SKM-1 (cell line): ENCODE measurements at regions not wholly inside any gene's neighbourhood (a gene's known extent, or its start where the extent isn't known, plus 50 kb on each side); places are given as distances from the start of the nearest gene placed in this dataset.
"Not testable (repeated sequence)": the region's sequence is repeated elsewhere in the genome, so short reads cannot be mapped to it uniquely, and the experiment has no call there.

ENCODE experiments used
- DNase-seq: peaks from one replicate; lab custom pipeline; 2025; ENCODE audit not compliant: unreplicated experiment; lab: John Stamatoyannopoulos, UW

DNA sequence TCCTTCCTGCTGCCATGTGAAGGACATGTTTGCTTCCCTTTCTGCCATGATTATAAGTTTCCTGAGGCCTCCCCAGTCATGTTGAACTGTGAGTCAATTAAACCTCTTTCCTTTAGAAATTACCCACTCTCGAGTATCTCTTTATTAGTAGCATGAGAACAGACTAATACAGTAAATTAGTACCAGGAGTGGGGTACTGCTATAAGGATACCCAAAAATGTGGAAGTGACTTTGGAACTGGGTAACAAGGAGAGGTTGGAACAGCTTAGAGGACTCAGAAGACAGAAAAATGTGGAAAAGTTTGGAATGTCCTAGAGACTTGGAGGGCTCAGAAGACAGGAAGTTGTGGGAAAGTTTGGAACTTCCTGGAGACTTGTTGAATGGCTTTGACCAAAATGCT, 283.0 kb upstream of the DEPDC1 start:
- not testable (repeated sequence) for DNase-seq

DNA sequence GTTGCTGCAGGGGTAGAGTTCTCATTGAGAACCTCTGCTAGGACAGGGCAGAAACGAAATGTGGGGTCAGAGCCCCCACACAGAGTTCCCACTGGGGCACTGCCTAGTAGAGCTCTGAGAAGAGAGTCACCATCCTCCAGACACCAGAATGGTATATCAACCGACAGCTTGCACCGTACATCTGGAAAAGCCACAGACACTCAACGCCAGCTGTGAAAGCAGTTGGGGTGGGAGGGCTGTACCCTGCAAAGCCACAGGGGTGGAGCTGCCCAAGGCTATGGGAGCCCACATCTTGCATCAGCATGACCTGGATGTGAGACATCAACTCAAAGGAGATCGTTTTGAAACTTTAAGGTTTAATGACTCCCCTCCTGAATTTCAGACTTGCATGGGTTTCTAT, 284.0 kb upstream of the DEPDC1 start:
- DNase-seq = no peak

DNA sequence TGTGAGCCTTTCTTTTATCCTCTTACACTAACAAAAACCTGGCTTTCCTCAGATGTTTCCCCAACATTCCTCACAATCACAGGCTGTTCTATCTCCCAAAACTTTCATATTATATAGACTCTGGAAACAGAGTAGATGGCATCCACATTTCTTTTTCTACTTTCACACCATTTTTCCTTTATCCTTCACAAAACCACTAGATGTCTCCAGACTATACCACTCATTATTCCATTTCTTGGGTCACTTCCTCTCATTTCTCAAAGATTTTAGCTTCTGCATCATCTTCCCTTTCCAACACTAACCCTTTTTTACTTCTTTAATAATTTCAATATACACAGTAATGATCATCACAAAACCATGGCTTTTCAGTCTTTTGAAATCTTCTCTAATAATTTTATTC, 286.0 kb upstream of the DEPDC1 start:
- no peak for DNase-seq

DNA sequence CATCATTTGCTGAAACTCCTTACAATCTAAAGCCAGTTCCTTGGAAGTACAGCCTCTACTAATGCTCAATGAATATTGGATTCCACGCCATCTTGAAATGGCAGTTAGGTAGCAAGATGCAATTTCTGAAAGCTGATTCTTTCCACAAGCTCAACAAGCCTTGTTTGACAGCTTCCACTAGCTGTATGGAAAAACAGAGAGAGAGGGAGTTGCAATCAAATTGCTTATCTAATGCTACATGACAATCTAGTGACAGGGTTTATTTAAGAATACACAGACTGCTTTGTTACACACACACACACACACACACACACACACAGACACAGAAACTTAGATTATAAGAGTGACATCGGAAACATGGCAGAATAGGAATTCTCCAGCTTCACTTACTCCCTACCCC, 288.4 kb upstream of the DEPDC1 start:
- DNase-seq = no peak

DNA sequence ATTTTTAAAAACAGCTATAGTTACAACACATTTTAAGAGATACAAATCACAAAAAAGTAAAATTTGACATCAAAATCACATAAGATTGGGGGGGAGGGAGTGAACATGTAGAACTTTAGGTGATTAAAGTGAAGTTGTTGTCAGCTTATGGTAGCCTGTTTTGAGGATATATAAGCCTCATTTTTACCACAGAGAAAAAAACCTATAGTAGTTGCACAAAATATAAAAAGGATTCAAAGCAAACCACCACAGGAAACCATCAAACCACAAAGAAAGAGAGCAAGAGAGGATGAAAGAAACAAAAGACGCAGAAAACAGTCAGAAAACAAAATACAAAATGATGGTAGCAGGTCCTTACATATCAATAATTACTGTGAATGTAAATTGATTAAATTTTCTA, 291.9 kb upstream of the DEPDC1 start:
- DNase-seq = no peak

DNA sequence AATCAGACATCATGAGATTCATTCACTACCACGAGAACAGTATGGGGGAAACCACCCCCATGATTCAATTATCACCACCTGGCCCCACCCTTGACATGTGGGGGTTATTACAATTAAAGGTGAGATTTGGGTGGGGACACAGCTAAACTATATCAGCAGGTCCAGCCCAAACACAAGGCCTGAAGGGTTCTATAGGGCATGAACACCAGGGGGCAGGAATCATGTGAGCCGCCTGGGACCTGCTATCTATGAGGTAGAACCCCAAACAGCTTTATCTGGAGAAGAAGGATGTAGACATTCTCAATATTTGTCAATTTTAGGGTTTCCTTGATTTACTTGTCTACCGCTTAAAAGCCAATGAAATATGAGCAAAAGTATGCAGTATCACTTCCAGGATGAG, 294.9 kb upstream of the DEPDC1 start:
- DNase-seq = no peak

DNA sequence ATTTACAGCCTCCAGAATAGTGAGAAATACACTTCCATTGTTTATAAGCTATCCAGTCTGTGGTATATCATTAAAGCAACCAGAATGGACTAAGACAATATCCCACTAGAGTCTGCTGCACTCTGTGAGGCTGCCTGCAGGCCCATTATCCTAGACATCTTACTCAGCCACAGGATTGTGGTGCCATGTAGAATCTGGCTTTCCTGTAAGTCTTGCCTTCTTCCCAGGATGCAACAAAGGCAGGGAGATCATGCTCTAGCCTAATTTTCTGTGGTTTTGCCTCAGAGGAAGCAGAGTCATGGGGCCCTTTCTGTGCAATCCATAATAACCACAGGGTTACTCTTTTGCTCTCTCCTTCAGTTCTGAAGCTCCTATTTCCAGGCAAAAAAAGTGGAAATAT, 299.1 kb upstream of the DEPDC1 start:
- DNase-seq = no peak

DNA sequence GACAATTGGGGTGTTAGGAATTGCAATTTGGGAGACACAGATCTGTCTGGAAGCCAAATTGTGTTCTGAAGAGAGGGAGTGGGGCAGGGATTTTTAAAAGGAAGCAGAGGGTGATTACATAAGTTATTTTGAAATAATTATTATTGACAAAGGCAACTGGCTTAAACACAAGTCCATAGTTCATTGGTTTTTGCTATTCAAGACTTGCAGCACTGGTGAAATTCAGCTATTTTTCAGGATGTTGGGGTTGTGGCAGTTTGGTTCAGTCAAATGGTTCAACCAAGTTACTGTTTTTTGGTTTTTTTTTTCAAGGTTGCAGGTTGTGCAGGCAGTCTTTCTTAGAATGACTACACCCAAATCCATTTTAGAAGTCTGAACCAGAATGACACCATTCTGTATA, 300.0 kb upstream of the DEPDC1 start:
- DNase-seq = no peak

DNA sequence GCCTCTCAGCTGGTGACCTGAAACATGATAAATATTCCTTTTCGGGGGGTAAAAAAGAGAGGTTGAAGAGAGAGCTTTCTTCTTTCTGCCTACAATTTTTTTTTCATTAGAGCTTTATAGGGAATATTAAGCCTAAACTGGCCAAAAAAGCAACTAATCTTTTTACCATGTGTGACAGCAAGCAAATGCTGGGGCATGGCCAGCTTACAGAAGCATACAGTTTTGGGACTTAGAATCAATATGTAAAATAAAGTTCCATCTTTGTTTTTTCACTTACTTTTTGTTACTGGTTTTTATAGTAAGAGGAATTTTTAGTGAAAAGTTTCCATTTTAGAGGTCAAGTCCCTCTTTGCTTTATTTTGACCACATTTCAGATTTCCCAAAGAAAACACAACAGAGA, 301.2 kb upstream of the DEPDC1 start:
- DNase-seq = no peak

DNA sequence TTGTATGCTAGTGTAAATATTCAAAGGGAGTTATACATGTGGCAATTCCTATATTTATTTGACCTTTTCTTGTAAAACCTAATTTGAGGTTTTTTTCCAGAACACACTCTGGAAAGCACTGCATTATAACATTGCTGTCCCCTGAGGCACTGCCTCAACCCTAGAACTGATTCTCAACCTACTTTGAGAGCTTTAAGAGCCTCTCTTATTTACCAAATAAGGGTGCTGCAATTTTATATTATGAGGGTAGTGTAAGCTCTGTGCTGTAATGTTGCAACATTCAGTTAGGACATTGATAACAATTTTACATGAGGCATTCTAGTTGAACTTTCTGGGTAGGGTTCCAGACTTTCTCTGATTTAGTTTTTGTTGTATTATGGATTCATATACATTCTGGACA, 302.2 kb upstream of the DEPDC1 start:
- no peak for DNase-seq

DNA sequence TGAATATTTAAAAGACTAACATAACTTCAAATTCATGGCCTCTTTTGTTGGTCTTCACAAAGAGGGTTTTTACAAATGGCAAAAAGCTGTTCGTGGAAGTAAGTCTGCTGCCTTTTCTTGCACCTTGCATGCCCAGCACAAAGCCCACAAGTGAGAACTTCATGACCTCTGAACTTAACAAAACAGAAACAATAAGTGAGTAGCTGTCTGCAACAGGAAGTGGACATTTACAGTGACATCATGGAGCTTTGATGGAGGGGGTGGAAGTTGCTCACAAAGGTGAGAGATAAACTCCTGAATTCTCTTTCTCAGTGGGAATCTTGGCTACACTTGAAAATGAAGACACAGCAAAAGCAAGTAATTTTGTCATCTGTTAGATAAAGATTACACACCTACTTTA, 303.3 kb upstream of the DEPDC1 start:
- DNase-seq = no peak

DNA sequence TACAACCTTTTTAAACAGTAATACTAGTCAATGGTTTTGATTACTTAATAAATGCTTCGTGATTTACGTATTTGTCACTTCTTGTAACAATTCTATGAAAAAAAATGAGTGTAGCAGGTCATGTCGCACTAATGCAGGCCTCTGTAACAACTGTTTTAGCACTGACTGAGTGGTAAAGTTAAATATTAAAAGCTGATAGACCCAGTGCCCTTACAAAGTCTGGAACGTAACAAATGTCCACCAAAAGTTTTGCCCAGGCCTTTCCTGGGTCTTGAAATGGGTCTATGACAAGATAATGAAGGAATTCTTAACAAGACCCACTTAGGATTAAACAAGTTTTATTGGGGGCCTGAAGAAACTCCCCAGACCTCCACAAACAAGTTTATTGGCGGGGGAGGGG, 304.6 kb upstream of the DEPDC1 start:
- no peak for DNase-seq

DNA sequence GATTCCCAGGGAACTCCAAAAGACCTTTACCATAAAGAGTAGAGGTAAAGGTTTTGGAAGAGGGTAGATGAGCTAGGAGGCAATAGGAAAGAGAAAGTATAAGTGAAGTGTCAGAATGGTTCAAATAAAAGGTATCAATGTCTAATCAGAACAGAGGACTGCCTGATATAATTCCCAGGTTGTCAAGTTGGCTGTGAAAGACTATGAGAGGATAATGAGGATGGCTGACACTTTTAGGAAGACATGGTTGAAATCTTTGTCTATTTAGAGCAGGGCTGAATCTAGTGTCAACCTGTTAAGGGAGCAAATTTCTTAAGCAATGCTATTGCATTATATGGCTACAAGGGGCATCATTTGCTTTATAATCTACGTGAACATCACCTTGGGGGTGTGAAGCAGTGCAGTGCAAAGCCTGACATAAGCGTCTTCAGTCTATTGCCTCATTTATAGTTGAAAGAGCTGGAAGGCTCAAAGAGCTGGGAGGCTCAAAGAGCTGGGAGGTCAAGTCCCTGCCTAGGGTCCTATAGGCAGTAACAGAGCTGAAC, 308.3 kb upstream of the DEPDC1 start:
- no peak for DNase-seq

DNA sequence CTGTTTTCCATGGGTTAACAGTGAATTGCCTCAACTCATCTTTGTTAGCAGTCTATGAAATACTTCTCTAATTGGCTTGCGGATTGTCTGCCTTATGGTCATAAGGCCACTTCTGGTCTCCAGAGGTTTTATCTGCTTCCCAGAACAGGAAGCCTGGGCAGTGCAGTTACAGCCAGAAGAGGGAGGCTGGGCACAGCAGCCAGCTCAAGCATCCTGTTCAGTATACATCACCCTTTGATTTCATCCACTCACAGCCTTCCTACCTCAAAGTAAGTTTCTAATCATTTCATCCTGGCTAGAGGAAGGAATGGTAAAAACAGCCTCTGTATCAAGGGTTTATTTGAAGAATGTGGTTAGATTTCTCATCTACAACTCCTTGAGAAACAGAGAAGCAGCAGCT, 311.5 kb upstream of the DEPDC1 start:
- DNase-seq = no peak

DNA sequence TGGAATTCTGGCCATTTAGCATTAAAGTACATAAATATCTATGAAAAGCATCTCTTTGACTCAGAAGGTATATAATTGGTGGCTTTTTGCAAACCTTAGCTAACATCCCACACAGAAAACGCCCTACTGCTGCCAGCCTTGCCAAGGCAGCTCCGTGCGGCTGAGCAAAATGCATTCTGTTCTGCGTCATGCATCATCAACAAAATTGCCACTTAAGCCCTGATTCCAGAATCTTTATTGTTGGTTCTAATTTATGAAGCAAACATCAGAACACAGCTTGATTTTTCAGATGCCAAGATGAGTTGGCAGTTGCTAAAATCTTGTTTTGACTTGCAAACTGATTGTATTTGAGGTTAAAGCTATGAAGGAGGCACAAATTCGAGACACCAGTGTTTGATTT, 314.9 kb upstream of the DEPDC1 start:
- DNase-seq = no peak

DNA sequence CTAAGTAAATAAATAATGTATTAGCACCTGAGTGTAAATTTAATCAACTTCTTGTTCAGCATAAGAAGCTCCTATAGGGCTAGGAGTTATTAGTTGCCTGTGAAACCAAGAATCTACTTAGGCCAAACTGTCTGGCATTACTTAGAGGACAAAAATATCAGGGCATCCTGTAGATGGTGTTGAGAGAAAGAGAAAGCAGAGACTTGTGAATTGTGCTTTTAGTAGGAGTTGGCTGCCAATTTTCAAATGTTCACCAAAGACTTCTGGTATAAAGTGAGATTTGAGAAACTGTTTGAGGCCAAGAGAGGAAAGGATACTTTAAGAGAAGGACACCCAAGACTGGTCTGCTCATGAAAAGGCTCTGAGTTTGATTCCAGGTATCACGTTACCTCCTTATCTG, 315.5 kb upstream of the DEPDC1 start:
- DNase-seq = no peak

DNA sequence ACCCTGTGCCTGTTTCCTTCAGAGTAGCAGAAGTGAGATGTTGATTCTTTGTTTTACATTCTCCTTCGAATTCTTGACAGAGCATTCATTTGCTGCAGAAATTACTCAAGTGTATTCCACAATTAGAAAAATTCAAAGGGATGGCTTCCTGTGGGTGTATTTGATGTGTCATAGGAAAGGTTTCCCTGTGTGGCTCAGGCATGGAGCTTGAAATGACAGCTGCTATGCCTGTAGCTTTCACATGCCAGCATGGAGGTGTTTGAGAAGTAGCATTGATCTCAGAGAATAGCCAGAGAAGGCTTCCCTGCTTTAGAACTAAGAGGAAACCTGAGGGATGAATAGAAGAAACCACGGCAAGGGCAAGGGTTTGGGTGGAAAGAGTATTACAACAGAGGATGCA, 317.2 kb upstream of the DEPDC1 start:
- no peak for DNase-seq

DNA sequence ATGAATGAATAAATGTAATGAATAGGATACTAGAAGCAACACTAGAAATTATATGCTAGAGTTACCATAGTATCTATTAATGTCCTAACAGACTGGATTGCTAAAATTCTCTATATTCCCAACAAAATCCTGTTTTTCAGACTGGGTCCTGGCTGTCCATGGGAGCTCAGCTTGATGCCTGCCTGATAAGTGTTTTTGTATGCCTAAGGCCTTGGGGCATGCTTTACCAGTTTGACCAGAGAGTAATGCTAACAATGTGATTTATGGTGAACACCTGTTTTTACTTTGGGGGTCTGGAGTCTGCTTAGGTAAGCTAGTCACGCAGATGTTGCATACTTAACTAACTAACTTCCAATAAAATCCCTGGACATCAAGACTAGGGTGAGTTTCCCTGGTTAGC, 318.8 kb upstream of the DEPDC1 start:
- DNase-seq = no peak

DNA sequence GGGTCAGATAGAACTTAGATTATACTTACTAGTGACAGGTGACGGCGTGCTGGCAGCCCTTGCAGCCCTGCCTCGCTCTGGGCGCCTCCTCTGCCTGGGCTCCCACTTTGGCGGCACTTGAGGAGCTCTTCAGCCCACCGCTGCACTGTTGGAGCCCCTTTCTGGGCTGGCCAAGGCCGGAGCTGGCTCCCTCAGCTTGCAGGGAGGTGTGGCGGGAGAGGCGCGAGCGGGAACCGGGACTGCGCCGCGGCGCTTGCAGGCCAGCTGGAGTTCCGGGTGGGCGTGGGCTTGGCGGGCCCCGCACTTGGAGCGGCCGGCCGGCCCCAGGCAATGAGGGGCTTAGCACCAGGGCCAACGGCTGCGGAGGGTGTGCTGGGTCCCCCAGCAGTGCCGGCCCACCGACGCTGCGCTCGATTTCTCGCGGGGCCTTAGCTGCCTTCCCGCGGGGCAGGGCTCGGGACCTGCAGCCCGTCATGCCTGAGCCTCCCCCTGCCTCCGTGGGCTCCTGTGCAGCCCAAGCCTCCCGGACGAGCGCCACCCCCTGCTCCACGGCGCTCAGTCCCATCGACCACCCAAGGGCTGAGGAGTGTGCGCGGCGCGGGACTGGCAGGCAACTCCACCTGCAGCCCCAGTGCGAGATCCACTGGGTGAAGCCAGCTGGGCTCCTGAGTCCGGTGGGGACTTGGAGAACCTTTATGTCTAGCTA, 320.8 kb upstream of the DEPDC1 start:
- DNase-seq = not testable (repeated sequence)

DNA sequence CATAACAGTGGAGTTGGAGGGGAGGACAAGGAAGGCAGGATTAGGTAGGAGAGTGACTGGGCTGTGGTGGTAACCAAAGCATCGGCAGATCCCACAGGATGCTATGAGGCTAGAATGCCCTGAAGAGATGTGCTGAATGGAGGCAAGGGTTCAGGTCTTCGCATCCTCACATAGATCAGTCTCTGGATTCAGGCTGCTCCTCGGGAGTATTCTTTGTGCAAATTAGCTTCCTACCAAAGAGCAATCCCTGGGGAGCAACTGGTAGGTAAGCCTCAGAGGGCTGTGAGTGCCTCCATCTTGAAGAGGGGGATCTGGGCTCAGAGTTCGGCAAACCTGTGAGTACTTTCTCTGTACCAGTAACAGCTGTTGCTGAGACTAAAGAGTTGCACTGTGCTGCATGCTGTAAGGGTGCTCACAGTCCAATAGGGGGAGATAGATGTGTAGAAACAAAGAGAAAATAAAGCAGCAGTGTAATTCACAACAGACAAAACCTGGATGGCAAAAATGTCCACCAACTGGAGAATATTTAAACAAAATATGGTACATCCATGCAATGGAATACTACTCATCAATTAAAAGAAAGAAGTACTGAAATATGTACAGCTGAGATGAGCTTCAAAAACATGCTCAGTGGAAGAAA, 322.4 kb upstream of the DEPDC1 start:
- no peak for DNase-seq

DNA sequence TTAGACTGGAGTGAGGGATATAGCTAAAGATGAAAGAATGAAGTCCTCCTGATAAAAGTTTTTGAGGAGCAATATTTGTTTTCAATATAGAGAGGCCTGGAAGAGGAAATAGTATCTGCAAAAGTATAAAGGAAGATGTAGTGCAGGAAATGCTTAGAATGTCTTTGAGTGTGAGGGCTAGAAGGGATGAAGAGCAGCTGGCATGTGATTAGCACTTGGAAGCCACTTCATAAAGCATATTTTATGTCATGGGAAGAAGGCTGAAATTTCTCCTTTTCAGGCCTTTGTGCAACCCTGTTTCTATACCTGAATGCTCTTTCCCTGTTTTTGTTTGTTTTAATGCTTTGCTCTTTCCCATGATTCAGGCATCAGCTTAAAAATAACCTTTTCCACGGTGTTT, 323.3 kb upstream of the DEPDC1 start:
- DNase-seq = no peak

DNA sequence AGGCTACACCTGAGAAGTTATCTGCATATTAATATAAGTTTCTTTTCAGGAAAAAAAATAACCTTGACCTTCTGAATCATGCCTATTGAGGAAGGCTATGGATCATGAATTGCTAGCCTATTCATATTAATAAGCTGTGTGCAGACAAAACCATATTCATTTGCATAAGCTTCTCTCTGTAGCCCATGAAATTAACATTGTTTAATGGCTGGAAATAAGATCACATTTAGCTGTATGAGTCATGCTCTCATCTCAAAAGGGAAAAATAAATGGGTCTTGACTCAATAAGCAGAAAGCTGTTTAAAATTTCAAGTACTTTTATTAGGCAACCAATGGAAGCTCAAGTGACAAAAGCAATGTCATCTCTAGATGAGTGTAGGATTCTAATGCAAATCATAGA, 330.0 kb upstream of the DEPDC1 start:
- DNase-seq = no peak

DNA sequence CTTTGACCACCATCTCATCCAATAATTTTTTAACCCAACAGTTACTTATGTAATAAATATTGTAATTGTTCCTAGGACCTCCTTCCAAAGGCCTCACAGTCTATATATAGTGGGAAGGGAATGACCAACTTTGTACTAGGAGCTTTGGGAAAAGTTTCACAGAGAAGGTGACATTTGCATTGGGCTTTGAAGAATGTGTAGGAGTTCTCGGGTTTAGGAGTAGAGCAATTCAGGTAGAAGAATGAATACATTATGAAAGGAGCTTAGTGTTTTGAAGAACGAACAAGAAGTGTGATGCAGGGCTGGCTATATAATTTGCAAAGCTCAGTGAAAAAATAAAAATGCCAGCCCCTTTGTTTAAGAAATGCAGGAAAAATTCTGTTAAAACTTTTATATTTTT, 330.4 kb upstream of the DEPDC1 start:
- no peak for DNase-seq
